B cell (primary cell): ENCODE measurements at regions not wholly inside any gene's neighbourhood (a gene's known extent, or its start where the extent isn't known, plus 50 kb on each side); places are given as distances from the start of the nearest gene placed in this dataset.

ENCODE experiments used
- ATAC-seq: fragments of 200-7000 bp; cut with Tn5 transposase; one replicate; pipeline ENCODE4 v1.10.0; 2021; ENCODE audit warnings: low read depth, mild to moderate bottlenecking, moderate number of reproducible peaks, moderate library complexity
- CTCF ChIA-PET: fragments of 350-600 bp; sonication (Branson Sonifier 250); formaldehyde crosslinking; loops from one replicate; lab custom pipeline; 2021; ENCODE audit warnings: antibody characterized with exemption, inconsistent platforms; lab: Charles Lee
- POLR2A ChIA-PET: fragments of 350-600 bp; sonication (Branson Sonifier 250); formaldehyde crosslinking; loops from one replicate; lab custom pipeline; 2021; ENCODE audit warnings: antibody characterized with exemption; lab: Charles Lee
- DNase-seq: peaks from one replicate; pipeline ENCODE4 v3.0.0; 2013
- H2AFZ ChIP-seq: 2 replicates; pipeline ENCODE4 v1.6.1; 2012; ENCODE audit warnings: mild to moderate bottlenecking, low read depth, low read length; ENCODE audit not compliant: insufficient read depth, poor library complexity, severe bottlenecking
- H3K27ac ChIP-seq, 2 donors: 1 replicate in 1 of 2; 2 replicates in 1 of 2; pipeline ENCODE4 v1.5.1; 2012 to 2013; ENCODE audit warnings: low read length in 2 of 2, mild to moderate bottlenecking in 2 of 2, moderate library complexity in 1 of 2
- H3K27me3 ChIP-seq, 4 experiments: fragments of 200-600 bp in 1 of 4; sonication (generic) in 1 of 4; replicated peaks in 1 of 4; 1 replicate in 2 of 4; 2 replicates in 2 of 4; pipeline versions ENCODE4 v1.6.1 to v1.7.0; 2013 to 2016; ENCODE audit warnings: low read length in 3 of 4, mild to moderate bottlenecking in 2 of 4, mixed read lengths in 1 of 4, moderate library complexity in 1 of 4; ENCODE audit not compliant: insufficient read depth in 4 of 4, control insufficient read depth in 3 of 4; ENCODE audit errors: control extremely low read depth in 1 of 4
- H3K36me3 ChIP-seq, 2 experiments: replicated peaks in 1 of 2; 1 replicate in 1 of 2; 2 replicates in 1 of 2; pipeline versions ENCODE4 v1.6.1 to v1.7.1; 2013; ENCODE audit warnings: low read length in 1 of 2; ENCODE audit not compliant: insufficient read depth in 2 of 2, control insufficient read depth in 1 of 2; ENCODE audit errors: control extremely low read depth in 1 of 2, extremely low read depth in 1 of 2
- H3K4me1 ChIP-seq, 2 donors: fragments of 200-600 bp in 1 of 2; sonication (generic) in 1 of 2; 1 replicate in 1 of 2; 2 replicates in 1 of 2; pipeline versions ENCODE4 v1.5.1 to v1.6.1; 2013 to 2017; ENCODE audit warnings: low read length in 2 of 2; ENCODE audit not compliant: control insufficient read depth in 2 of 2, insufficient read depth in 2 of 2
- H3K4me2 ChIP-seq: replicated peaks from 2 replicates; pipeline ENCODE3; 2012; ENCODE audit warnings: mild to moderate bottlenecking, low read depth, low read length; ENCODE audit not compliant: poor library complexity, severe bottlenecking
- H3K4me3 ChIP-seq, 5 experiments: fragments of 200-600 bp in 1 of 5; sonication (generic) in 1 of 5; 1 replicate in 3 of 5; 2 replicates in 2 of 5; pipeline versions ENCODE4 v1.5.1 to v1.7.0; 2011 to 2016; ENCODE audit warnings: low read length in 4 of 5, mild to moderate bottlenecking in 4 of 5, low read depth in 2 of 5, control low read depth in 1 of 5, moderate library complexity in 1 of 5; ENCODE audit not compliant: insufficient read depth in 1 of 5; ENCODE audit errors: control extremely low read depth in 1 of 5, extremely low read depth in 1 of 5
- H3K79me2 ChIP-seq: fragments of 200-600 bp; sonication (generic); one replicate; pipeline ENCODE4 v1.6.0; 2016; ENCODE audit warnings: low read length; ENCODE audit not compliant: control insufficient read depth, insufficient read depth
- H3K9ac ChIP-seq: fragments of 200-600 bp; sonication (generic); 2 replicates; pipeline ENCODE4 v1.6.1; 2017; ENCODE audit warnings: mild to moderate bottlenecking, low read length, moderate library complexity
- H3K9me3 ChIP-seq, 3 donors: one replicate each; pipeline versions ENCODE4 v1.6.1 to v1.7.1; 2013; ENCODE audit warnings: low read length in 2 of 3; ENCODE audit not compliant: control insufficient read depth in 2 of 3, insufficient read depth in 1 of 3; ENCODE audit errors: control extremely low read depth in 1 of 3
- H4K20me1 ChIP-seq: 2 replicates; pipeline ENCODE4 v1.6.0; 2012; ENCODE audit warnings: mild to moderate bottlenecking, low read length; ENCODE audit not compliant: insufficient read depth, control insufficient read depth, poor library complexity, severe bottlenecking
- H3K27ac Mint-ChIP-seq: one replicate; pipeline ENCODE4 v1.8.0; 2021; ENCODE audit warnings: mixed read lengths
- H3K27me3 Mint-ChIP-seq: one replicate; pipeline ENCODE4 v1.8.0; 2021; ENCODE audit warnings: mixed read lengths
- H3K4me1 Mint-ChIP-seq: one replicate; pipeline ENCODE4 v1.8.0; 2021; ENCODE audit warnings: mixed read lengths
- H3K4me3 Mint-ChIP-seq: one replicate; pipeline ENCODE4 v1.8.0; 2021; ENCODE audit warnings: mixed read lengths
- H3K9me3 Mint-ChIP-seq: one replicate; pipeline ENCODE4 v1.8.0; 2022; ENCODE audit warnings: mixed read lengths; ENCODE audit not compliant: insufficient read depth
- EZH2 ChIP-seq: IDR thresholded peaks from 2 replicates; pipeline ENCODE4 v1.6.1; 2012; ENCODE audit warnings: borderline replicate concordance, low read depth, mild to moderate bottlenecking, moderate library complexity, low read length; ENCODE audit not compliant: insufficient read depth, poor library complexity, severe bottlenecking
- WGBS: methylation state at CpG from one replicate; pipeline ENCODE4 v1.1.5; 2013; ENCODE audit warnings: missing lambda C conversion rate; ENCODE audit not compliant: insufficient coverage; 5-methylcytosine and 5-hydroxymethylcytosine counted together
- intact Hi-C: fragments of 100-400 bp; cut with micrococcal nuclease; formaldehyde crosslinking; loops from one replicate; pipeline ENCODE4 v1.10.0; 2022
- TF ChIP-seq, protein P1 (sequence below): fragments of 200-600 bp; IDR thresholded peaks from one replicate; pipeline ENCODE4 v1.8.0; 2022; ENCODE audit warnings: antibody characterized with exemption, mild to moderate bottlenecking

DNA sequence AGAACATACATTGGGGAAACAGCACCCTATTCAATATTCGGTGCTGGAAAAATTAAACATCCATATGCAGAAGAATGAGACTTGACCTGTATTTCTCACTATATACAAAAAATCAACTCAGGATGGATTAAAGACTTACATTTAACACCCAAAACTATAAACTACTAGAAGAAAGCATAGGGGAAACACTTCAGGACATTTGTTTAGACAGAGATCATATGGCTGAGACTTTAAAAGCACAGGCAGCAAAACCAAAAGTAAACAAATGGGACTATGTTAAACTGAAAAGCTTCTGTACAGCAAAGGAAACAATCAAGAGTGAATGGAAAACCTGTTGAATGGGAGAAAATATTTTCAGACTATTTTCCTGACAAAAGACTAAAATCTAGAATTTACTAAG is 1694.1 kb upstream of the CELF4 start:
- H3K9me3 ChIP-seq: peaks cover 0 to 3% (median 0%) of the 10 kb centered on the region in 3 donors
- intact Hi-C loops: no loop called here
- ATAC-seq (no peak), DNase-seq (no peak)
- H3K27ac ChIP-seq: no peak overlapping the region
- Mint-ChIP-seq H3K27me3 (no peaks in the 10 kb centered on the region), H3K4me3 (no peak overlapping the region), H3K9me3 (peaks cover 9% of the 10 kb centered on the region), H3K4me1 (no peaks in the 10 kb centered on the region), H3K27ac (no peak overlapping the region)
- H4K20me1 ChIP-seq: no peaks in the 10 kb centered on the region
- no peak overlapping the region for H2AFZ ChIP-seq
- no peak overlapping the region for H3K4me3 ChIP-seq
- no peak overlapping the region for H3K9ac ChIP-seq
- no peaks in the 10 kb centered on the region for H3K4me1 ChIP-seq
- TF ChIP-seq, protein P1, sequence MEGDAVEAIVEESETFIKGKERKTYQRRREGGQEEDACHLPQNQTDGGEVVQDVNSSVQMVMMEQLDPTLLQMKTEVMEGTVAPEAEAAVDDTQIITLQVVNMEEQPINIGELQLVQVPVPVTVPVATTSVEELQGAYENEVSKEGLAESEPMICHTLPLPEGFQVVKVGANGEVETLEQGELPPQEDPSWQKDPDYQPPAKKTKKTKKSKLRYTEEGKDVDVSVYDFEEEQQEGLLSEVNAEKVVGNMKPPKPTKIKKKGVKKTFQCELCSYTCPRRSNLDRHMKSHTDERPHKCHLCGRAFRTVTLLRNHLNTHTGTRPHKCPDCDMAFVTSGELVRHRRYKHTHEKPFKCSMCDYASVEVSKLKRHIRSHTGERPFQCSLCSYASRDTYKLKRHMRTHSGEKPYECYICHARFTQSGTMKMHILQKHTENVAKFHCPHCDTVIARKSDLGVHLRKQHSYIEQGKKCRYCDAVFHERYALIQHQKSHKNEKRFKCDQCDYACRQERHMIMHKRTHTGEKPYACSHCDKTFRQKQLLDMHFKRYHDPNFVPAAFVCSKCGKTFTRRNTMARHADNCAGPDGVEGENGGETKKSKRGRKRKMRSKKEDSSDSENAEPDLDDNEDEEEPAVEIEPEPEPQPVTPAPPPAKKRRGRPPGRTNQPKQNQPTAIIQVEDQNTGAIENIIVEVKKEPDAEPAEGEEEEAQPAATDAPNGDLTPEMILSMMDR: no peak
- no peak for TF ChIP-seq EZH2
- H3K27me3 ChIP-seq: no peaks in the 10 kb centered on the region
- H3K36me3 ChIP-seq: no peaks in the 10 kb centered on the region
- CTCF ChIA-PET: no interaction called here
- POLR2A ChIA-PET: no interaction called here
- no CpG with 5 or more reads among the region's 1 CpG for WGBS
- H3K79me2 ChIP-seq: no peaks in the 10 kb centered on the region
- no peak overlapping the region for H3K4me2 ChIP-seq

DNA sequence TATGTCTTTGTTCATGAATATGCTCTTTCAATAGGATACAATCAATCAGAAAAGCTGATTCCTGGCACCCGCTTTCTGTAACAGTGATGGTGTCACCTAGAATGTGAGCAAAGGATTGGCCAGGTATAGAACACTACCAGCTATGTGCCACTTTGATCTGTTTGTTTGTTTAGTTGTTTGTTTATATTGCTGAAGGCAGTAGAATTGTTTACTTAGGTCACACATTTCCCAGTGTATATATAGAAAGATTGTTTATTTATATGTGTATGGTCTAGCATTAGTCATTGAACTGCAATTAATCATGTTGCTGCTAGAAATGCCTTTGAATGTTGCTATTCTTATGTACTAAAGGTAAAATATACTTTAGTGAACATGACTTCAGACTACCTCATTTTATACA is 1678.6 kb upstream of the CELF4 start:
- no peak for ATAC-seq
- intact Hi-C loops: no loop called here
- H3K27ac ChIP-seq: no peak overlapping the region
- peaks cover 2% of the 10 kb centered on the region for H3K9me3 Mint-ChIP-seq
- H2AFZ ChIP-seq: no peak overlapping the region
- H3K79me2 ChIP-seq: no peaks in the 10 kb centered on the region
- TF ChIP-seq, protein P1: no peak
- no peak for TF ChIP-seq EZH2
- H3K4me3 Mint-ChIP-seq: no peak overlapping the region
- H3K36me3 ChIP-seq: no peaks in the 10 kb centered on the region
- no peak for DNase-seq
- no peaks in the 10 kb centered on the region for H4K20me1 ChIP-seq
- no peaks in the 10 kb centered on the region for H3K27me3 ChIP-seq
- H3K27ac Mint-ChIP-seq: no peak overlapping the region
- no peaks in the 10 kb centered on the region for H3K4me1 ChIP-seq
- H3K4me3 ChIP-seq: no peak overlapping the region
- no peaks in the 10 kb centered on the region for H3K9me3 ChIP-seq
- WGBS: no CpG with 5 or more reads among the region's 1 CpG
- no peak overlapping the region for H3K9ac ChIP-seq
- no peak overlapping the region for H3K4me2 ChIP-seq
- no peaks in the 10 kb centered on the region for H3K4me1 Mint-ChIP-seq
- ChIA-PET POLR2A (no interaction called here), CTCF (no interaction called here)
- no peaks in the 10 kb centered on the region for H3K27me3 Mint-ChIP-seq
